K562 (cell line): ENCODE measurements at regions not wholly inside any gene's neighbourhood (a gene's known extent, or its start where the extent isn't known, plus 50 kb on each side); places are given as distances from the start of the nearest gene placed in this dataset.

Experiments
- CREB5 ChIP-seq: fragments of 250-450 bp; sonication (Bioruptor Pico); IDR thresholded peaks from 2 replicates; pipeline ENCODE4 v1.5.0; 2020; ENCODE audit warnings: mild to moderate bottlenecking
- E2F8 ChIP-seq: fragments of 450-650 bp; IDR thresholded peaks from 2 replicates; pipeline ENCODE4 v1.7.1; 2018; ENCODE audit warnings: mild to moderate bottlenecking, low read depth; ENCODE audit not compliant: partially characterized antibody
- HDAC6 ChIP-seq: IDR thresholded peaks from 2 replicates; pipeline ENCODE4 v1.6.1; 2012; ENCODE audit warnings: low read depth, mild to moderate bottlenecking, control low read depth, inconsistent platforms, low read length, moderate library complexity
- ZNF609 ChIP-seq: sonication (generic); formaldehyde crosslinking; IDR thresholded peaks from 2 replicates; pipeline ENCODE4 v1.8.1; 2023; ENCODE audit warnings: missing genetic modification reagents, mild to moderate bottlenecking, borderline replicate concordance
- ZNF695 ChIP-seq: fragments of 450-650 bp; formaldehyde crosslinking; IDR thresholded peaks from 2 replicates; pipeline ENCODE4 v1.4.0; 2020; ENCODE audit warnings: mild to moderate bottlenecking, moderate library complexity

- TF ChIP-seq E2F8 (no peak), ZNF609 (CRISPR knock-in tag) (no peak), ZNF695 (CRISPR knock-in tag) (no peak), HDAC6 (no peak), CREB5 (CRISPR knock-in tag) (no peak)
These were observed 371.7 kb downstream of the FAM133A start (continued) for GRCh38 chrX:94045724-94046123.
